ENCODE measurements at regions not wholly inside any gene's neighbourhood (a gene's known extent, or its start where the extent isn't known, plus 50 kb on each side); places are given as distances from the start of the nearest gene placed in this dataset.

- H3K27ac ChIP-seq (ENCODE audit: insufficient read depth, low read depth, low read length) = no peak overlapping the region
- TF ChIP-seq JUN (IDR thresholded peaks at IDR 0.05; ENCODE audit: borderline replicate concordance, insufficient read depth, insufficient read length, low read depth) = no peak
- TF ChIP-seq CTCF (IDR thresholded peaks at IDR 0.05; ENCODE audit: extremely low read depth in 1 of 2, insufficient read depth in 1 of 2, low read depth in 1 of 2, low read length in 2 of 2) = no peak
- no peak for TF ChIP-seq MAX (IDR thresholded peaks at IDR 0.05; ENCODE audit: insufficient read depth, insufficient read length)
- TF ChIP-seq POLR2AphosphoS5 (IDR thresholded peaks at IDR 0.05; ENCODE audit: insufficient read depth, low read depth, low read length) = no peak
- no peak for TF ChIP-seq GATA2 (IDR thresholded peaks at IDR 0.05; ENCODE audit: insufficient read depth, insufficient read length, low read depth, low read length)
- TF ChIP-seq EZH2 (IDR thresholded peaks at IDR 0.05; ENCODE audit: borderline replicate concordance, low read depth, low read length, severe bottlenecking) = no peak
- no peak for TF ChIP-seq MYC (IDR thresholded peaks at IDR 0.05; ENCODE audit: low read depth, low read length)
- TF ChIP-seq POLR2A (IDR thresholded peaks at IDR 0.05; ENCODE audit: low read depth, low read length) = no peak
- no peak for TF ChIP-seq FOS (IDR thresholded peaks at IDR 0.05; ENCODE audit: borderline replicate concordance, insufficient read depth, low read length)
- H3K36me3 ChIP-seq (ENCODE audit: control insufficient read depth in 2 of 2, extremely low read depth in 1 of 2, insufficient read depth in 2 of 2, low read length in 2 of 2) = no peaks in the 10 kb centered on the region
- POLR2A ChIA-PET = no interaction called here
- H4K20me1 ChIP-seq (replicated peaks; ENCODE audit: control insufficient read depth, extremely low read depth, insufficient read depth, low read length) = no peaks in the 10 kb centered on the region
- H3K4me2 ChIP-seq (ENCODE audit: insufficient read depth, low read length) = no peak overlapping the region
- H3K27me3 ChIP-seq (ENCODE audit: control insufficient read depth in 2 of 2, insufficient read depth in 2 of 2, low read length in 2 of 2) = no peaks in the 10 kb centered on the region
- no peak overlapping the region for H3K4me3 ChIP-seq (replicated peaks in 1 of 3; ENCODE audit: insufficient read depth in 1 of 3, low read depth in 1 of 3, low read length in 3 of 3)
- H3K9me3 ChIP-seq (replicated peaks; ENCODE audit: control insufficient read depth, insufficient read depth, low read length) = no peaks in the 10 kb centered on the region
- H3K9ac ChIP-seq (replicated peaks; ENCODE audit: extremely low read depth, insufficient read depth, low read length) = no peak overlapping the region
- no peaks in the 10 kb centered on the region for H3K79me2 ChIP-seq (ENCODE audit: control insufficient read depth, insufficient read depth, low read length)
- CTCF ChIA-PET = interaction anchor here (1.4 kb wide), 1 partner anchor 10 kb away, joined by 3 read pairs; no protein-coding TSS in a partner anchor
- no peak for DNase-seq (ENCODE audit: low read depth, low spot score)
- BruUV-seq (replicated peaks) = no TSS peak
- no peaks in the 10 kb centered on the region for H3K4me1 ChIP-seq (ENCODE audit: control insufficient read depth, extremely low read depth, insufficient read depth, low read length)
- FAIRE-seq = no peak
- no peaks in the 10 kb centered on the region for H3K9me1 ChIP-seq (replicated peaks; ENCODE audit: control insufficient read depth, extremely low read depth, insufficient read depth, low read length)
- dilution Hi-C loops (cut with MboI; ENCODE audit: extremely low pct_ligation_motif_present, low sequenced_read_pairs) = no loop called here
- intact Hi-C loops (cut with micrococcal nuclease) = no loop called here
- no peak overlapping the region for H2AFZ ChIP-seq (ENCODE audit: low read depth, low read length)
Observed at GRCh38 chr16:11446566-11447119, 101.4 kb downstream of the RMI2 start.
